HepG2 (cell line): ENCODE measurements at regions not wholly inside any gene's neighbourhood (a gene's known extent, or its start where the extent isn't known, plus 50 kb on each side); places are given as distances from the start of the nearest gene placed in this dataset.

Source experiments
- FOXM1 ChIP-seq: sonication (generic); formaldehyde crosslinking; IDR thresholded peaks from 2 replicates; pipeline ENCODE4 v1.5.0; 2020; ENCODE audit warnings: missing genetic modification reagents
- POLR2AphosphoS2 ChIP-seq: IDR thresholded peaks from 2 replicates; pipeline ENCODE4 v1.6.1; 2011; ENCODE audit warnings: low read depth, low read length, improper control_type of control experiment
- ZNF263 ChIP-seq: sonication (generic); formaldehyde crosslinking; IDR thresholded peaks from 2 replicates; pipeline ENCODE4 v1.4.0; 2020; ENCODE audit warnings: missing genetic modification reagents
- ZNF274 ChIP-seq: sonication (generic); formaldehyde crosslinking; IDR thresholded peaks from 2 replicates; pipeline ENCODE4 v1.5.1; 2020; ENCODE audit warnings: mild to moderate bottlenecking, missing genetic modification reagents

DNA sequence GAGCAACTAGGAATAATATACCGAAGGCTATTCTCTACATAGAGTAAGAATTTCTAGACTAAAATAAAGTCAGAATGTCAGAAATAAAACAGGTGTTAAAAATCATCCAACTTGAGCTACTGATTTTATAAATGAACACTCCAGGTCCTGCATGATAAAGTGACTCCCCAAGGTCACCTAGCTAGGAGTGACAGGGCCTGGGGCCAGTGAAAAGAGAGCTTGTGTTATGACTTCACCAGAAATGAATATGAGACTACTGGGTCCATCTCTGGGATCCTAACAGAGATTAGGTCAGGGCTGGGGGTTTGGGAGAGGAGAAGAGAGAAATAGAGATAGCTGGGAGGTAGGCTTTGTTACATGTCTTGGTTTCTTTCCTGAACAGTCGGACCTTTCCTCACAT lies 89.7 kb upstream of the CYP1B1 start:
- no peak for TF ChIP-seq ZNF274
- TF ChIP-seq FOXM1 = no peak
- no peak for TF ChIP-seq ZNF263 (CRISPR knock-in tag)
- TF ChIP-seq POLR2AphosphoS2 = no peak
